Endothelial cell of umbilical vein (primary cell): ENCODE measurements at regions not wholly inside any gene's neighbourhood (a gene's known extent, or its start where the extent isn't known, plus 50 kb on each side); places are given as distances from the start of the nearest gene placed in this dataset.

Experiments used
- BruUV-seq: library from RNA; stranded (reverse); fragments of 400-500 nt; replicated peaks from 2 replicates; lab custom pipeline; 2021; lab: Mats Ljungman, UMichigan
- CTCF ChIA-PET: fragments of 300-600, 350-600 bp; sonication (Branson Sonifier 250); formaldehyde crosslinking; loops from one replicate; lab custom pipeline; 2021; ENCODE audit warnings: antibody characterized with exemption, inconsistent platforms; lab: Charles Lee
- POLR2A ChIA-PET: fragments of 300-600, 350-600 bp; sonication (Branson Sonifier 250); formaldehyde crosslinking; loops from one replicate; lab custom pipeline; 2021; ENCODE audit warnings: antibody characterized with exemption, inconsistent platforms; lab: Charles Lee
- DNase-seq: peaks from one replicate; pipeline ENCODE4 v3.0.0-alpha.2; 2011; ENCODE audit warnings: low read depth, low spot score
- FAIRE-seq: peaks from 2 replicates; lab custom pipeline; 2011; peaks lifted over from hg19 to GRCh38; lab: Jason Lieb, UNC
- H2AFZ ChIP-seq: 2 replicates; pipeline ENCODE4 v1.6.0; 2012; ENCODE audit warnings: low read depth, low read length, control low read depth, inconsistent platforms
- H3K27ac ChIP-seq: 2 replicates; pipeline ENCODE4 v1.5.1; 2011; ENCODE audit warnings: low read depth, mild to moderate bottlenecking, control low read depth, low read length, moderate library complexity; ENCODE audit not compliant: insufficient read depth
- H3K27me3 ChIP-seq, 2 experiments: 2 replicates each; pipeline versions ENCODE4 v1.6.0 to v1.6.1; 2011; ENCODE audit warnings: low read length in 2 of 2, mixed read lengths in 1 of 2; ENCODE audit not compliant: control insufficient read depth in 2 of 2, insufficient read depth in 2 of 2
- H3K36me3 ChIP-seq, 2 experiments: 2 replicates in 1 of 2; 3 replicates in 1 of 2; pipeline ENCODE4 v1.5.1; 2011; ENCODE audit warnings: low read length in 2 of 2, mild to moderate bottlenecking in 1 of 2, moderate library complexity in 1 of 2; ENCODE audit not compliant: control insufficient read depth in 2 of 2, insufficient read depth in 2 of 2; ENCODE audit errors: extremely low read depth in 1 of 2
- H3K4me1 ChIP-seq: 3 replicates; pipeline ENCODE4 v1.5.1; 2011; ENCODE audit warnings: mild to moderate bottlenecking, low read length; ENCODE audit not compliant: control insufficient read depth, insufficient read depth; ENCODE audit errors: extremely low read depth
- H3K4me2 ChIP-seq: 2 replicates; pipeline ENCODE4 v1.6.1; 2011; ENCODE audit warnings: low read length, control low read depth, mixed read lengths; ENCODE audit not compliant: insufficient read depth
- H3K4me3 ChIP-seq, 3 experiments: fragments of 200-600 bp in 1 of 3; sonication (generic), shearing (Covaris generic) in 1 of 3; replicated peaks in 1 of 3; 2 replicates each; pipeline ENCODE4 v1.5.1; 2011 to 2016; ENCODE audit warnings: control low read depth in 3 of 3, low read length in 3 of 3, mild to moderate bottlenecking in 2 of 3, inconsistent platforms in 1 of 3, low read depth in 1 of 3, moderate library complexity in 1 of 3; ENCODE audit not compliant: insufficient read depth in 1 of 3
- H3K79me2 ChIP-seq: 2 replicates; pipeline ENCODE4 v1.6.0; 2012; ENCODE audit warnings: low read length, inconsistent platforms; ENCODE audit not compliant: control insufficient read depth, insufficient read depth
- H3K9ac ChIP-seq: replicated peaks from 2 replicates; pipeline ENCODE3; 2011; ENCODE audit warnings: low read length, control low read depth; ENCODE audit not compliant: insufficient read depth; ENCODE audit errors: extremely low read depth
- H3K9me1 ChIP-seq: replicated peaks from 3 replicates; pipeline ENCODE4 v1.6.0; 2011; ENCODE audit warnings: mild to moderate bottlenecking, low read length; ENCODE audit not compliant: control insufficient read depth, insufficient read depth; ENCODE audit errors: extremely low read depth
- H3K9me3 ChIP-seq: replicated peaks from 2 replicates; pipeline ENCODE4 v1.5.1; 2012; ENCODE audit warnings: low read length, inconsistent platforms; ENCODE audit not compliant: control insufficient read depth, insufficient read depth
- H4K20me1 ChIP-seq: replicated peaks from 2 replicates; pipeline ENCODE3; 2011; ENCODE audit warnings: mild to moderate bottlenecking, low read length; ENCODE audit not compliant: control insufficient read depth, insufficient read depth; ENCODE audit errors: extremely low read depth
- CTCF ChIP-seq, 2 donors: IDR thresholded peaks; 1 replicate in 1 of 2; 2 replicates in 1 of 2; pipeline ENCODE4 v1.5.1; 2011; ENCODE audit warnings: low read length in 2 of 2, mild to moderate bottlenecking in 2 of 2, moderate library complexity in 2 of 2, control low read depth in 1 of 2, inconsistent platforms in 1 of 2, low read depth in 1 of 2; ENCODE audit not compliant: insufficient read depth in 1 of 2; ENCODE audit errors: extremely low read depth in 1 of 2
- EZH2 ChIP-seq: IDR thresholded peaks from 2 replicates; pipeline ENCODE4 v1.6.1; 2012; ENCODE audit warnings: borderline replicate concordance, low read depth, mild to moderate bottlenecking, moderate library complexity, low read length, inconsistent platforms; ENCODE audit not compliant: severe bottlenecking
- FOS ChIP-seq: IDR thresholded peaks from 2 replicates; pipeline ENCODE4 v1.6.1; 2011; ENCODE audit warnings: mild to moderate bottlenecking, low read length, moderate library complexity, borderline replicate concordance; ENCODE audit not compliant: insufficient read depth
- GATA2 ChIP-seq: IDR thresholded peaks from 2 replicates; pipeline ENCODE4 v1.7.0; 2011; ENCODE audit warnings: low read depth, mild to moderate bottlenecking, moderate library complexity, mixed read lengths, low read length; ENCODE audit not compliant: insufficient read length, insufficient read depth
- JUN ChIP-seq: IDR thresholded peaks from 2 replicates; pipeline ENCODE4 v1.6.1; 2011; ENCODE audit warnings: borderline replicate concordance, low read depth; ENCODE audit not compliant: insufficient read length, insufficient read depth
- MAX ChIP-seq: IDR thresholded peaks from 2 replicates; pipeline ENCODE4 v1.6.1; 2011; ENCODE audit not compliant: insufficient read depth, insufficient read length
- MYC ChIP-seq: IDR thresholded peaks from one replicate; pipeline ENCODE4 v1.6.1; 2011; ENCODE audit warnings: mild to moderate bottlenecking, low read depth, low read length
- POLR2A ChIP-seq: IDR thresholded peaks from 2 replicates; pipeline ENCODE4 v1.6.1; 2012; ENCODE audit warnings: low read depth, mild to moderate bottlenecking, control low read depth, low read length
- POLR2AphosphoS5 ChIP-seq: IDR thresholded peaks from 2 replicates; pipeline ENCODE4 v1.6.1; 2012; ENCODE audit warnings: low read depth, mild to moderate bottlenecking, control low read depth, low read length, moderate library complexity; ENCODE audit not compliant: insufficient read depth
- dilution Hi-C: fragments of 300-500 bp; cut with MboI; formaldehyde crosslinking; loops from one replicate; pipeline ENCODE4 v1.15.0; 2019; ENCODE audit warnings: low sequenced_read_pairs; ENCODE audit not compliant: extremely low pct_ligation_motif_present
- intact Hi-C: fragments of 100-400 bp; cut with micrococcal nuclease; formaldehyde crosslinking; loops from one replicate; pipeline ENCODE4 v1.10.0; 2022

- Histone ChIP-seq H3K27me3 (no peaks in the 10 kb centered on the region), H3K4me2 (no peak overlapping the region), H3K9me1 (no peaks in the 10 kb centered on the region), H3K4me3 (no peak overlapping the region), H2AFZ (no peak overlapping the region), H3K9ac (no peak overlapping the region), H3K4me1 (no peaks in the 10 kb centered on the region), H3K36me3 (no peaks in the 10 kb centered on the region), H3K9me3 (no peaks in the 10 kb centered on the region), H4K20me1 (no peaks in the 10 kb centered on the region), H3K27ac (no peak overlapping the region), H3K79me2 (no peaks in the 10 kb centered on the region)
- dilution Hi-C loops (no loop called here), intact Hi-C loops (no loop called here)
- ChIA-PET CTCF (no interaction called here), POLR2A (no interaction called here)
- FAIRE-seq (no peak), DNase-seq (no peak)
- no TSS peak for BruUV-seq
- TF ChIP-seq POLR2A (no peak), CTCF (IDR thresholded peaks at IDR 0.05; ENCODE audit: extremely low read depth in 1 of 2, insufficient read depth in 1 of 2, low read depth in 1 of 2, low read length in 2 of 2) (no peak), POLR2AphosphoS5 (no peak), MAX (no peak), GATA2 (no peak), JUN (no peak), FOS (no peak), EZH2 (no peak), MYC (no peak)
These were observed 128.0 kb upstream of the C1GALT1 start for GRCh38 chr7:7054252-7054830.
